Endothelial cell of umbilical vein (primary cell): ENCODE measurements at regions not wholly inside any gene's neighbourhood (a gene's known extent, or its start where the extent isn't known, plus 50 kb on each side); places are given as distances from the start of the nearest gene placed in this dataset.

Experiments
- CTCF ChIP-seq, 2 donors: IDR thresholded peaks; 1 replicate in 1 of 2; 2 replicates in 1 of 2; pipeline ENCODE4 v1.5.1; 2011; ENCODE audit warnings: low read length in 2 of 2, mild to moderate bottlenecking in 2 of 2, moderate library complexity in 2 of 2, control low read depth in 1 of 2, inconsistent platforms in 1 of 2, low read depth in 1 of 2; ENCODE audit not compliant: insufficient read depth in 1 of 2; ENCODE audit errors: extremely low read depth in 1 of 2
- EZH2 ChIP-seq: IDR thresholded peaks from 2 replicates; pipeline ENCODE4 v1.6.1; 2012; ENCODE audit warnings: borderline replicate concordance, low read depth, mild to moderate bottlenecking, moderate library complexity, low read length, inconsistent platforms; ENCODE audit not compliant: severe bottlenecking
- FOS ChIP-seq: IDR thresholded peaks from 2 replicates; pipeline ENCODE4 v1.6.1; 2011; ENCODE audit warnings: mild to moderate bottlenecking, low read length, moderate library complexity, borderline replicate concordance; ENCODE audit not compliant: insufficient read depth
- GATA2 ChIP-seq: IDR thresholded peaks from 2 replicates; pipeline ENCODE4 v1.7.0; 2011; ENCODE audit warnings: low read depth, mild to moderate bottlenecking, moderate library complexity, mixed read lengths, low read length; ENCODE audit not compliant: insufficient read length, insufficient read depth
- JUN ChIP-seq: IDR thresholded peaks from 2 replicates; pipeline ENCODE4 v1.6.1; 2011; ENCODE audit warnings: borderline replicate concordance, low read depth; ENCODE audit not compliant: insufficient read length, insufficient read depth
- MAX ChIP-seq: IDR thresholded peaks from 2 replicates; pipeline ENCODE4 v1.6.1; 2011; ENCODE audit not compliant: insufficient read depth, insufficient read length
- MYC ChIP-seq: IDR thresholded peaks from one replicate; pipeline ENCODE4 v1.6.1; 2011; ENCODE audit warnings: mild to moderate bottlenecking, low read depth, low read length
- POLR2A ChIP-seq: IDR thresholded peaks from 2 replicates; pipeline ENCODE4 v1.6.1; 2012; ENCODE audit warnings: low read depth, mild to moderate bottlenecking, control low read depth, low read length
- POLR2AphosphoS5 ChIP-seq: IDR thresholded peaks from 2 replicates; pipeline ENCODE4 v1.6.1; 2012; ENCODE audit warnings: low read depth, mild to moderate bottlenecking, control low read depth, low read length, moderate library complexity; ENCODE audit not compliant: insufficient read depth

GRCh38 chr4:27490766-27491165, 630.1 kb downstream of the STIM2 start:
- no peak for TF ChIP-seq POLR2A
- no peak for TF ChIP-seq CTCF (IDR thresholded peaks at IDR 0.05; ENCODE audit: extremely low read depth in 1 of 2, insufficient read depth in 1 of 2, low read depth in 1 of 2, low read length in 2 of 2)
- TF ChIP-seq POLR2AphosphoS5, result no peak
- no peak for TF ChIP-seq EZH2
- TF ChIP-seq GATA2, result no peak
- no peak for TF ChIP-seq FOS
- no peak for TF ChIP-seq MAX
- TF ChIP-seq MYC, result no peak
- TF ChIP-seq JUN, result no peak
